ENCODE measurements at regions not wholly inside any gene's neighbourhood (a gene's known extent, or its start where the extent isn't known, plus 50 kb on each side); places are given as distances from the start of the nearest gene placed in this dataset.

DNA sequence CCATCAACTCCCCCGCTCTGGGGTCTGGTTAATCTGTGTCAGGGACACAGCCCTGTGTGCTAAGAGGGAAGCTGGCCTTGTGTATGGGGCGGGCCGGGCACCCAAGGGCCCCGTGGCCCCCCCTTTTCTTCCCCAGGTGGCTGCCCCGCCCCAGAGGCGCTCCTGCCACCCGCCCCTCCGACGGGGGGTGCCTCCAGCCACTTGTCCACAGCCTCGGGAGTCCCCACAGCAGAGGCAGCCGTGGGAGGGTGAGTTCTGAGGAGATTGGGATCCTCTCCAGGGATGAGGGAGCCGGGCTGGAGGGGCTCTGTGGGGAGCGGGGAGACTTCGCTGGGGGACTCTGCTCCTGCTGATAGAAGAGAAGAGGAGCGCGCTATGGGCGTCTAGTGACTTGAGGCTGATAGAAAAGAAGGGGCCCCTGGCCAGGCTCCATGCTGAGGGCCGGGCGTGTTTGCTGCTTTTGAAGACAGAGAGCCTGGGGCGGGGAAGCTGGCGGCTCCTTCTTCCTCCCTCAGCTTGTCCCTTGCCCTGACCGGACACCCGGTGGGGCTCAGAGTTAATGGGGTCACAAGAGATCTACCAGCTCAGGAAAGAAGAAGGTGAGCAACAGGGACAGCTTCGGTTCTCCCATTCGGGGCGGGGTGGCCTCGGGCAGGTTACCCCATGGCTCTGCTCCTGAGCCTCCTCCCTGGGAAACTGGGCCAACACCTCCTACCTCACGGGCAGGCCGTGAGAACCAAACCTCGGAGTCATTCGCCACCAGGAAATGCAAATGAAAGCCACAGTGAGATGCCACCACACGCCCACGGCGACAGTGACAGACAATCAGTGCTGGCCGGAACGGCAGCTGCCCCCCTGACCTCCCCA lies 89.4 kb upstream of the TAF1B start:
- H3K4me3 Mint-ChIP-seq (ENCODE audit: low read depth) = no peak overlapping the region

GRCh38 chr2:9754532-9754887 lies 88.8 kb upstream of the TAF1B start:
- Mint-ChIP-seq H3K4me3 (ENCODE audit: low read depth) (no peak overlapping the region), H3K27ac (no peak overlapping the region), H3K27me3 (peaks cover 64% of the 10 kb centered on the region), H3K4me1 (ENCODE audit: low read depth) (peaks cover 14% of the 10 kb centered on the region), H3K9me3 (ENCODE audit: low read depth) (no peaks in the 10 kb centered on the region), H3K36me3 (ENCODE audit: insufficient read depth) (no peaks in the 10 kb centered on the region)
- no peak for DNase-seq (ENCODE audit: low spot score, unreplicated experiment)
- no peak for TF ChIP-seq CTCF (IDR thresholded peaks at IDR 0.05; ENCODE audit: unreplicated experiment)

More for the DNA sequence above, 89.4 kb upstream of the TAF1B start:
- H3K36me3 Mint-ChIP-seq (ENCODE audit: insufficient read depth) = no peaks in the 10 kb centered on the region
- no peak for DNase-seq (ENCODE audit: low spot score, unreplicated experiment)
- TF ChIP-seq CTCF (IDR thresholded peaks at IDR 0.05; ENCODE audit: unreplicated experiment) = no peak
- no peaks in the 10 kb centered on the region for H3K9me3 Mint-ChIP-seq (ENCODE audit: low read depth)
- no peak overlapping the region for H3K27ac Mint-ChIP-seq
- H3K4me1 Mint-ChIP-seq (ENCODE audit: low read depth) = peaks cover 14% of the 10 kb centered on the region
- H3K27me3 Mint-ChIP-seq = peaks cover 64% of the 10 kb centered on the region

- no peak for TF ChIP-seq CTCF (IDR thresholded peaks at IDR 0.05; ENCODE audit: unreplicated experiment)
- H3K9me3 Mint-ChIP-seq (ENCODE audit: low read depth) = no peaks in the 10 kb centered on the region
- no peak for DNase-seq (ENCODE audit: low spot score, unreplicated experiment)
- no peaks in the 10 kb centered on the region for H3K36me3 Mint-ChIP-seq (ENCODE audit: insufficient read depth)
- no peak overlapping the region for H3K4me3 Mint-ChIP-seq (ENCODE audit: low read depth)
- H3K27me3 Mint-ChIP-seq = peaks cover 67% of the 10 kb centered on the region
- peaks cover 14% of the 10 kb centered on the region for H3K4me1 Mint-ChIP-seq (ENCODE audit: low read depth)
- H3K27ac Mint-ChIP-seq = no peak overlapping the region
Measured at GRCh38 chr2:9755008-9755407, 88.3 kb upstream of the TAF1B start.

- Mint-ChIP-seq H3K36me3 (ENCODE audit: insufficient read depth) (no peaks in the 10 kb centered on the region), H3K27ac (no peak overlapping the region), H3K9me3 (ENCODE audit: low read depth) (no peaks in the 10 kb centered on the region), H3K27me3 (peaks cover 69% of the 10 kb centered on the region), H3K4me1 (ENCODE audit: low read depth) (peaks cover 14% of the 10 kb centered on the region), H3K4me3 (ENCODE audit: low read depth) (no peak overlapping the region)
- no peak for TF ChIP-seq CTCF (IDR thresholded peaks at IDR 0.05; ENCODE audit: unreplicated experiment)
- no peak for DNase-seq (ENCODE audit: low spot score, unreplicated experiment)
Measured at GRCh38 chr2:9755638-9756037, 87.6 kb upstream of the TAF1B start.

DNA sequence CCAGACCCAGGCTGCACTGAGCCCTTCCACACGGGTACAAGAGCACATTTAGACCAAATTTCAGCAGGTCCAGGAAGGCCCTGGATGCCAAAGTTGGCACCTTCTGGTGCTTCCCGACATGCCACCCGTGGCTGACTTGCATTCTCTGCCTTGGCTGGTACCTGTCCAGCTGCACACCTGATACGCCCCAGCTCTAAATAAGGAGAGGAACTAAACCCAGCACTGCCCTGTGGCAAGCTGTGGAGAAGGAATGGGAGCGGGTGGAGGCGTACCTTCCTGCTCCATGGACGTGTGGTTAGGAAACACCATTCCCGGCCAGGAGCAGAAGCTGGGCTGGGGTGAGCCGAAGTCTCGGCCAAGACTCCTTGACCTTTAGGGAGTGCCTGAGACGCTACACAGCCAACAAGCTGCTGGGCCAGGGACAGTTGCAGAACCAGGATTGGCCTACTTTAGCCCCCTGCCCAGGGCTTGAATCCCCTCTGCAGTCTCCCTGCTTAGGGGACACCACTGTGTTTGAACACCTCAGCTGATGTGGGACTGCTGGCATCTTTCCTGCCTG lies 86.5 kb upstream of the TAF1B start:
- H3K4me1 Mint-ChIP-seq (ENCODE audit: low read depth) = peaks cover 14% of the 10 kb centered on the region

More for the DNA sequence above, 86.5 kb upstream of the TAF1B start:
- Mint-ChIP-seq H3K9me3 (ENCODE audit: low read depth) (no peaks in the 10 kb centered on the region), H3K27me3 (peaks cover 70% of the 10 kb centered on the region), H3K4me3 (ENCODE audit: low read depth) (no peak overlapping the region), H3K27ac (no peak overlapping the region), H3K36me3 (ENCODE audit: insufficient read depth) (no peaks in the 10 kb centered on the region)
- DNase-seq (ENCODE audit: low spot score, unreplicated experiment) = no peak
- TF ChIP-seq CTCF (IDR thresholded peaks at IDR 0.05; ENCODE audit: unreplicated experiment) = no peak

All from progenitor cell of endocrine pancreas (in vitro differentiated cells).